H7 (cell line): ENCODE measurements at regions not wholly inside any gene's neighbourhood (a gene's known extent, or its start where the extent isn't known, plus 50 kb on each side); places are given as distances from the start of the nearest gene placed in this dataset.
"Not testable (repeated sequence)": the region's sequence is repeated elsewhere in the genome, so short reads cannot be mapped to it uniquely, and the experiment has no call there.

Source experiments
- DNase-seq: peaks from one replicate; pipeline ENCODE4 v3.0.0; 2012
- H3K27me3 ChIP-seq: 2 replicates; pipeline ENCODE4 v1.6.0; 2011; ENCODE audit warnings: mild to moderate bottlenecking, low read length; ENCODE audit not compliant: control insufficient read depth, insufficient read depth
- H3K36me3 ChIP-seq: replicated peaks from 2 replicates; pipeline ENCODE4 v1.5.1; 2011; ENCODE audit warnings: low read length; ENCODE audit not compliant: control insufficient read depth, insufficient read depth
- H3K4me3 ChIP-seq: 2 replicates; pipeline ENCODE4 v1.5.1; 2011; ENCODE audit warnings: low read depth, mild to moderate bottlenecking, control low read depth, low read length, moderate library complexity; ENCODE audit not compliant: insufficient read depth

DNA sequence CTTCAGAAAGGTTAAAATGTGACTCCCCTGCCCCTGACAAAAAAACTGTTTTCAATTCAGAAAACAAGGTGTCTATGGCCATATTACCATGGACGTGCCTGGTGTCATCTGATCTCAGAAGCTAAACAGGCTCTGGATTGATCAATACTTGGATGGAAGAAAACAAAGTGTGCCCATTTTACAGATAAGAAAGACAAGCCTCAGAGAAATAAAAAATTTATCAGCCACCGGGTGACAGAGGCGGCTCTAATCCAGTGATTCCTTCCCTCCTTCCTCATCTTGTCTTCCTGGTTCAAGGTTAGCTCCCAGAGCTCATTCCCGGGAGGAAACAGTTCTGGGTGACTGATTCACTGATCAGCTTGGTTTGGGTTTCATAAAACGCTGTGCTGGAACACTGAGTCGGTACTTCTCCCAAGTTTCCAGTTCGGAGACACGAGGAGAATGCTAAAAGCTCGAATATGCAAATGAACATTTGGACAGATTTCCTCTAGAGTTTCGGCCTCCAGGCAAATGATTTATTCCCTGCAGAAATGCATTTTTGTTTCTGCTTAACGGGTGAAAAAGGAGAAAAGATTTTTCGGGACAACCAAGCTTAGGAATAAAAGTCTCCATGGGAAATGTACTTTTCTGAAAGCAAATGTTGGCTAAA lies 211.2 kb downstream of the UQCRFS1 start:
- no peaks in the 10 kb centered on the region for H3K27me3 ChIP-seq
- DNase-seq, result no peak
- no peaks in the 10 kb centered on the region for H3K36me3 ChIP-seq
- H3K4me3 ChIP-seq, result no peak overlapping the region

DNA sequence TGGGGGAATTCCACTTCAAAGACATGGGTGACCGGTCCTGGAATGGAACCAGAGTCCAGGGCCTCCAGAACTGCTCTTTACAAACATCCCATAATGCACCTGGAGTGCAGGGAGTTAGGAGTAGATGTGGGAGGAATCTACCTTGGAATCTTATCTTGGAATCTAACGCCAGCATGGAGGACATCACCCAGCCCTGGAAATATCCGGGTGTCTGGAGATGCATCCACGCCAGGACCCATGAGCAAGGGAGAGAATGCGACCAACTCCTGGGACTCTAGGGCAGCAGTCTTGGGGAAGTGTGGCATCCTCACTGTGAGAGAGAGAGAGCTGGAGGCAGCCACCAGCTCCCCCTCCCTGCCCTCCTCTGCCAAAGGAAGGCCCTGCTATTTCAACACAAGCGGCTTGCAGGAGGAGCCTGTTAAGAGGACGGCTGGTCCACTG lies 211.8 kb downstream of the UQCRFS1 start:
- H3K36me3 ChIP-seq, result no peaks in the 10 kb centered on the region
- no peak overlapping the region for H3K4me3 ChIP-seq
- no peak for DNase-seq
- H3K27me3 ChIP-seq, result no peaks in the 10 kb centered on the region

- Histone ChIP-seq H3K4me3 (no peak overlapping the region), H3K36me3 (no peaks in the 10 kb centered on the region), H3K27me3 (no peaks in the 10 kb centered on the region)
- DNase-seq, result no peak
Measured at GRCh38 chr19:28999724-29000433, 213.1 kb downstream of the UQCRFS1 start.

- Histone ChIP-seq H3K36me3 (no peaks in the 10 kb centered on the region), H3K27me3 (no peaks in the 10 kb centered on the region), H3K4me3 (no peak overlapping the region)
- no peak for DNase-seq
Measured at GRCh38 chr19:28998974-28999373, 214.0 kb downstream of the UQCRFS1 start.

GRCh38 chr19:28997866-28998265 lies 215.1 kb downstream of the UQCRFS1 start:
- H3K36me3 ChIP-seq, H3K27me3 ChIP-seq, DNase-seq, H3K4me3 ChIP-seq: not testable (repeated sequence)

- Histone ChIP-seq H3K36me3 (no peaks in the 10 kb centered on the region), H3K27me3 (no peaks in the 10 kb centered on the region), H3K4me3 (no peak overlapping the region)
- no peak for DNase-seq
Measured at GRCh38 chr19:28990522-28990921, 222.4 kb downstream of the UQCRFS1 start.

- Histone ChIP-seq H3K36me3 (no peaks in the 10 kb centered on the region), H3K27me3 (no peaks in the 10 kb centered on the region), H3K4me3 (no peak overlapping the region)
- DNase-seq, result no peak
Measured at GRCh38 chr19:28989739-28990138, 223.2 kb downstream of the UQCRFS1 start.

- Histone ChIP-seq H3K4me3 (no peak overlapping the region), H3K36me3 (no peaks in the 10 kb centered on the region), H3K27me3 (no peaks in the 10 kb centered on the region)
- DNase-seq, result no peak
Measured at GRCh38 chr19:28988066-28988465, 224.9 kb downstream of the UQCRFS1 start.

GRCh38 chr19:28987177-28987576 lies 225.8 kb downstream of the UQCRFS1 start:
- Histone ChIP-seq H3K36me3 (no peaks in the 10 kb centered on the region), H3K4me3 (no peak overlapping the region), H3K27me3 (no peaks in the 10 kb centered on the region)
- no peak for DNase-seq

DNA sequence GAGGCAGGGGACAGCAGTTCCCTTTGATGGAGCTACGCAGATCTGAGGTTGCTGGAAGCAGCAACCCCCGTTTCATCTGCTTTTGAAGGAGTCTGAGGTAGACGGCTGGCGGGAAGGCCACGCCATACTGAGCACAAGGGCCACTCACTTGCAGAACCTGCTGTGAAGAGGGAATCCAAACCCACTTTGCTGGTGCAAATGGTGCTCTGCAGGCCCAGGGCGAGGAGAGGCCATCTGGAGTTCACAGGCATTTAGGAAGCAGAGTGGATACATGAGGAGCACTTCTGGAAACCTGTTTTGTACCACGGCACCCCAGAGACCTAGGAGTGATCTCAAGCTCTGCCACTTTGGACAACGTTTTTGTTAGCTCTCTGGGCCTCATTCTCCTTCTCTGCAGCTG lies 227.8 kb downstream of the UQCRFS1 start:
- Histone ChIP-seq H3K4me3 (no peak overlapping the region), H3K27me3 (no peaks in the 10 kb centered on the region), H3K36me3 (no peaks in the 10 kb centered on the region)
- no peak for DNase-seq

DNA sequence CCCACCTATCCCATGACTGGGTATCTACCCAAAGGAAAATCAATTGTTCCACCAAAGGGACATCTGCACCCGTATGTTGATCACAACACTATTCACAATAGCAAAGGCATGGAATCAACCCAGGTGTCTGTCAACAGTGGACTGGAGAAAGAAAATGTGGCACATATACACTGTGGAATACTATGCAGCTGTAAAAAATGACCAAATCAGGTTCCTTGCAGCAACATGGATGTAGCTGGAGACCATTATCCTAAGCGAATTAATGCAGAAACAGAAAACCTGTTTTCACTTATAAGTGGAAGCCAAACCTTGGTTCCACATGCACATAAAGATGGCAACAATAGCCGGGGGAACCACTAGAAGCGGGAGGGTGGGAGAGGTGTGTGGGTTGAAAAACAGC lies 228.6 kb downstream of the UQCRFS1 start:
- no peak for DNase-seq
- no peaks in the 10 kb centered on the region for H3K27me3 ChIP-seq
- H3K36me3 ChIP-seq, result no peaks in the 10 kb centered on the region
- H3K4me3 ChIP-seq, result no peak overlapping the region

GRCh38 chr19:28983430-28983829 lies 229.5 kb downstream of the UQCRFS1 start:
- no peak for DNase-seq
- no peaks in the 10 kb centered on the region for H3K27me3 ChIP-seq
- no peaks in the 10 kb centered on the region for H3K36me3 ChIP-seq
- no peak overlapping the region for H3K4me3 ChIP-seq

- Histone ChIP-seq H3K27me3 (no peaks in the 10 kb centered on the region), H3K36me3 (no peaks in the 10 kb centered on the region), H3K4me3 (no peak overlapping the region)
- DNase-seq, result no peak
Measured at GRCh38 chr19:28981994-28982393, 231.0 kb downstream of the UQCRFS1 start.

DNA sequence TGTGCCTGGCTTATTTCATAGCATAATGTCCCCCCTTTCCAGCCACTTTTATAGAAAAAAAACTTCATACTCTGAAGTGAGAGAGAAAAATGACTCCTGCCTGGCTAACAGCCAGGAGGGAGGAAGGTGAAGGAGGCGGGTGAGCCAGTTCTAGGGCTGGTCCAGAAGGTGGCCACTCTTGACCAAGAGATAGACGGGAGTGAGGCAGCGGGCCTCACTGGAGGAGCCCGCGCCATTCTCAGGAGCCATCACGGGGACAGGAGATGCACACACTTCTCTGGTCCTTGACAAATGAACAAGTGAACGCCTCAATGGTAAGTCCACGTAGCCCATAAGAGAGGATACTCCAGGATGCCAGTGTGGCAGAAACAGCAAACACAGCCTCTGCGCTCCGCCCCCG lies 231.4 kb downstream of the UQCRFS1 start:
- Histone ChIP-seq H3K36me3 (no peaks in the 10 kb centered on the region), H3K4me3 (no peak overlapping the region), H3K27me3 (no peaks in the 10 kb centered on the region)
- no peak for DNase-seq

GRCh38 chr19:28980236-28980868 lies 232.6 kb downstream of the UQCRFS1 start:
- no peak overlapping the region for H3K4me3 ChIP-seq
- H3K36me3 ChIP-seq, result no peaks in the 10 kb centered on the region
- peak; percentile 75 for DNase-seq
- no peaks in the 10 kb centered on the region for H3K27me3 ChIP-seq
